Smooth muscle cell (in vitro differentiated cells): ENCODE measurements at regions not wholly inside any gene's neighbourhood (a gene's known extent, or its start where the extent isn't known, plus 50 kb on each side); places are given as distances from the start of the nearest gene placed in this dataset.
A peak's percentile ranks its signal among the peaks of the same experiment; 100 is the strongest.
"Not testable (repeated sequence)": the region's sequence is repeated elsewhere in the genome, so short reads cannot be mapped to it uniquely, and the experiment has no call there.

Source experiments
- DNase-seq: peaks from one replicate; lab custom pipeline; 2025; ENCODE audit not compliant: unreplicated experiment; lab: John Stamatoyannopoulos, UW
- H2AFZ ChIP-seq: fragments of 200-600 bp; sonication (generic); 2 replicates; pipeline ENCODE4 v1.6.0; 2016; ENCODE audit warnings: antibody characterized with exemption, low read depth, mild to moderate bottlenecking
- H3F3A ChIP-seq: fragments of 200-600 bp; sonication (generic); 2 replicates; pipeline ENCODE4 v1.6.0; 2017; ENCODE audit warnings: antibody characterized with exemption, low read depth
- H3K27ac ChIP-seq: fragments of 200-600 bp; sonication (generic); 2 replicates; pipeline ENCODE4 v1.5.1; 2016; ENCODE audit warnings: low read depth, mild to moderate bottlenecking
- H3K27me3 ChIP-seq: fragments of 200-600 bp; sonication (generic); 2 replicates; pipeline ENCODE4 v1.6.1; 2016; ENCODE audit warnings: low read depth, mild to moderate bottlenecking
- H3K36me3 ChIP-seq: fragments of 200-600 bp; sonication (generic); 2 replicates; pipeline ENCODE4 v1.5.1; 2016; ENCODE audit warnings: low read depth
- H3K4me1 ChIP-seq: fragments of 200-600 bp; sonication (generic); 2 replicates; pipeline ENCODE4 v1.5.1; 2016; ENCODE audit warnings: low read depth
- H3K4me2 ChIP-seq: fragments of 200-600 bp; sonication (generic); 2 replicates; pipeline ENCODE4 v1.6.0; 2016; ENCODE audit warnings: mild to moderate bottlenecking
- H3K4me3 ChIP-seq: fragments of 200-600 bp; sonication (generic); 2 replicates; pipeline ENCODE4 v1.5.1; 2016; ENCODE audit warnings: mild to moderate bottlenecking
- H3K79me2 ChIP-seq: fragments of 200-600 bp; sonication (generic); 2 replicates; pipeline ENCODE4 v1.6.0; 2016; ENCODE audit warnings: low read depth, mild to moderate bottlenecking
- H3K9ac ChIP-seq: fragments of 200-600 bp; sonication (generic); 2 replicates; pipeline ENCODE4 v1.6.0; 2016; ENCODE audit warnings: low read depth
- H3K9me3 ChIP-seq: fragments of 200-600 bp; sonication (generic); replicated peaks from 2 replicates; pipeline ENCODE4 v1.5.1; 2016; ENCODE audit warnings: low read depth
- H4K20me1 ChIP-seq: fragments of 200-600 bp; sonication (generic); 2 replicates; pipeline ENCODE4 v1.6.0; 2016; ENCODE audit warnings: low read depth
- CTCF ChIP-seq: fragments of 200-600 bp; sonication (generic); IDR thresholded peaks from 2 replicates; pipeline ENCODE4 v1.5.1; 2017; ENCODE audit warnings: borderline replicate concordance, mild to moderate bottlenecking, antibody characterized with exemption; ENCODE audit not compliant: insufficient read depth, poor library complexity, severe bottlenecking
- WGBS: methylation state at CpG from one replicate; pipeline ENCODE4 v1.1.7; 2016; ENCODE audit warnings: low lambda C conversion rate; 5-methylcytosine and 5-hydroxymethylcytosine counted together

DNA sequence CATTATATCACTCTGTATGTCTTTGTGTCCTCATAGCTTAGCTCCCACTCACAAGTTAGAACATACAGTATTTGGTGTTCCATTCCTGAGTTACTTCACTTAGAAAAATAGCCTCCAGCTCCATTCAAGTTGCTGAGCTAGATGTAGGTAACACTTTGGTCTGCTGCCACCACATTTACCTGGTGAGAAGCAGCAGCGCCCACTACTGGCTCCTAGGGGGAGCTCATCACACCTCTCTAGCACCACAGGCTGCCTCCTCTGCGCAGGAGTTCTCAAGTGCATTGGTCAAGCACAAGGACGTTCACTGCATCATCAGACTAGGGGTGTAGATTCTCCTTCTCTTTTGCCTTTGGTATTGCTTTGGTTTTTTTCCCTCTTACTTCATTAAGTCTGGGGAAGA lies 530.9 kb upstream of the AUTS2 start:
- H3K36me3 ChIP-seq = no peaks in the 10 kb centered on the region
- H3K79me2 ChIP-seq = no peaks in the 10 kb centered on the region
- no peaks in the 10 kb centered on the region for H3K4me1 ChIP-seq
- H3K4me2 ChIP-seq = no peak overlapping the region
- H3K27me3 ChIP-seq = peaks cover 4% of the 10 kb centered on the region
- H3K4me3 ChIP-seq = no peak overlapping the region
- no peak overlapping the region for H2AFZ ChIP-seq
- no peaks in the 10 kb centered on the region for H3K9me3 ChIP-seq
- no peak overlapping the region for H3K9ac ChIP-seq
- no peak overlapping the region for H3K27ac ChIP-seq
- peak; percentile 33 for TF ChIP-seq CTCF
- no peak for DNase-seq
- no peaks in the 10 kb centered on the region for H4K20me1 ChIP-seq
- WGBS = 29% methylated on average over 3 of the region's 3 CpGs
- H3F3A ChIP-seq = no peaks in the 10 kb centered on the region

GRCh38 chr7:69070476-69070875 lies 527.8 kb upstream of the AUTS2 start:
- 92% methylated on average over 3 of the region's 3 CpGs for WGBS
- no peak for DNase-seq

DNA sequence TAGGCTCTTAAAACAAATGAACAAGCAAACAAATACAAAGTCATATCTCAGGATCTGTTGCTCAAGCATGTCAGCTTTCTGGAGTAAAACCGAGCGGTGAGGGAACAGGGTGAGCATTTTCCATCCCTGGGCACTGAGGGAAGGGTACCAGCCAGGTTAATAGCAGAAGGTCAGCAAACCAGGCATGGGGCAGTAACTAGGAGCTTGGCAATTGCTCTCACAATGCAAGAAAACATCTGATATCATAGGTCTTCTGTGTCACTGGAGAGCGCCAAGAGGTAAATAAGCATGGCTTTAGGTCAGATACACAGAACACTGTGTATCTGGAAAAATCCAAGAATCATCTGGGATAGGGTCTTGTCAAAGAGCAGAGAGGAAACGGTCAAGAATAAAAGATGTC lies 521.7 kb upstream of the AUTS2 start:
- Histone ChIP-seq H3K9ac (no peak overlapping the region), H3K4me3 (no peak overlapping the region), H3K27me3 (no peaks in the 10 kb centered on the region), H3F3A (no peaks in the 10 kb centered on the region), H2AFZ (no peak overlapping the region), H3K9me3 (no peaks in the 10 kb centered on the region), H3K79me2 (no peaks in the 10 kb centered on the region), H3K4me2 (no peak overlapping the region), H3K4me1 (no peaks in the 10 kb centered on the region), H3K36me3 (no peaks in the 10 kb centered on the region), H3K27ac (no peak overlapping the region), H4K20me1 (no peaks in the 10 kb centered on the region)
- WGBS = 94% methylated on average over 4 of the region's 4 CpGs
- no peak for DNase-seq
- no peak for TF ChIP-seq CTCF

More at GRCh38 chr7:69070476-69070875, 527.8 kb upstream of the AUTS2 start:
- Histone ChIP-seq H3K27ac (no peak overlapping the region), H3K36me3 (no peaks in the 10 kb centered on the region), H3K4me1 (no peaks in the 10 kb centered on the region), H3K9ac (no peak overlapping the region), H4K20me1 (no peaks in the 10 kb centered on the region), H3F3A (no peaks in the 10 kb centered on the region), H3K79me2 (no peaks in the 10 kb centered on the region), H2AFZ (no peak overlapping the region), H3K4me3 (no peak overlapping the region), H3K9me3 (no peaks in the 10 kb centered on the region), H3K27me3 (peaks cover 4% of the 10 kb centered on the region), H3K4me2 (no peak overlapping the region)
- TF ChIP-seq CTCF = no peak

DNA sequence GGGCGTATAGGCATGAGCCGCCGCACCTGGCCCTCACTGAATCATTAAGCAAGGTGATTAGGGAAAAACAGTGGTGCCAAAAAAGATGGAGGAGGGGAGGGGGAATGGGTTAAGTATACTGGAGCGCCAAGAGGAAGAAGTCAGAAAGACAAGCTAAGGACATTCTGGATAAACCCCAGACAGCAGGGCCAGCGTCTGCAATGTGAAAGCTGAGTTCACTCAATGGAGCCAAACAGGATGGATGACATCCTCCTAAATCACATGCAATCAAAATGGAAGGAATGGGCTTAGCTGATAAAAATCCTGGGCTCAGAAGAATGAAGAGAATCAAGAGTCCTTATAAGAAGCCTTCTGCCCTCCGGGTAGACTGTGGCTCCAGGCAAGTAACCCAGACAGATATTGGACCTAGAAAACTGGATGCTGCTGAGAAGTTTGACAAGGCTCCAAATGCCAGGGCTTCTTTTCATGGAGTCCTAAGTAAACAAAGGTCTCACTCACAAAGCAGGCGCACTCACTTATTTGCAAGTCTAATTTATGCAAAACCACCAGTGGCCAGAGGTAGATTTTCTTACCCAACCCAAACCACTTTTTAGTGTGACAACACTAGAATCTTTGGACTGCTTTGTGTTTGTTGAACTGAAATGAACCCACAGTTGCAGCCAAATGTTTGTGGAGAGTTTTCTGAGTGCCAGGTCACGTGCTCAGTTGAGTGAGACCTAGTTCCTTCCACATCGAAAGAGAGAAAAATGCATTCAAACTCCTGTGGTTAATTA lies 519.1 kb upstream of the AUTS2 start:
- Histone ChIP-seq H3K9ac (no peak overlapping the region), H3K4me2 (no peak overlapping the region), H3F3A (no peaks in the 10 kb centered on the region), H2AFZ (no peak overlapping the region), H3K4me1 (no peaks in the 10 kb centered on the region), H3K27me3 (peaks cover 4% of the 10 kb centered on the region), H3K79me2 (no peaks in the 10 kb centered on the region), H3K9me3 (no peaks in the 10 kb centered on the region), H3K36me3 (no peaks in the 10 kb centered on the region), H3K27ac (no peak overlapping the region), H4K20me1 (no peaks in the 10 kb centered on the region), H3K4me3 (no peak overlapping the region)
- WGBS = 87% methylated on average over 9 of the region's 9 CpGs
- DNase-seq = no peak
- TF ChIP-seq CTCF = no peak

DNA sequence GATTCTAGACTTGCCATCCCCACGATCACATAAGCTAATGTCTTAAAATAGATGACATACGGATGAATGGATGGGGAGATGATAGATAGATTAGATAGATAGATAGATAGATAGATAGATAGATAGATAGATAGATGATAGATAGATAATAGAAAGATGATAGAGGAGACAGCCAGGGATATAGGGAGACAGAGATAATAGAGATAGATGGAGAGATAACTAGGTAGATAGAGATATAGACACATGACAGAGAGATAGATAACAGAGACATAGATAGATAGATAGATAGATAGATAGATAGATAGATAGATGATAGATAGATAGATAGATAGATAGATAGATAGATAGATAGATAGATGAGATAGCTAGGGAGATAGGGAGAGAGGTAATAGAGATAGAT lies 511.0 kb upstream of the AUTS2 start:
- not testable (repeated sequence) for H2AFZ ChIP-seq

More for the DNA sequence above, 511.0 kb upstream of the AUTS2 start:
- H3K4me2 ChIP-seq, DNase-seq, H3K36me3 ChIP-seq, H3K9ac ChIP-seq, H4K20me1 ChIP-seq, H3K79me2 ChIP-seq, H3K27ac ChIP-seq, H3K4me1 ChIP-seq, H3K4me3 ChIP-seq, H3F3A ChIP-seq, H3K9me3 ChIP-seq: not testable (repeated sequence)
- H3K27me3 ChIP-seq = peaks cover 23% of the 10 kb centered on the region
- 91% methylated on average over 2 of the region's 2 CpGs for WGBS
